ENCODE measurements at regions not wholly inside any gene's neighbourhood (a gene's known extent, or its start where the extent isn't known, plus 50 kb on each side); places are given as distances from the start of the nearest gene placed in this dataset.
A peak's percentile ranks its signal among the peaks of the same experiment; 100 is the strongest.
"Not testable (repeated sequence)": the region's sequence is repeated elsewhere in the genome, so short reads cannot be mapped to it uniquely, and the experiment has no call there.

DNA sequence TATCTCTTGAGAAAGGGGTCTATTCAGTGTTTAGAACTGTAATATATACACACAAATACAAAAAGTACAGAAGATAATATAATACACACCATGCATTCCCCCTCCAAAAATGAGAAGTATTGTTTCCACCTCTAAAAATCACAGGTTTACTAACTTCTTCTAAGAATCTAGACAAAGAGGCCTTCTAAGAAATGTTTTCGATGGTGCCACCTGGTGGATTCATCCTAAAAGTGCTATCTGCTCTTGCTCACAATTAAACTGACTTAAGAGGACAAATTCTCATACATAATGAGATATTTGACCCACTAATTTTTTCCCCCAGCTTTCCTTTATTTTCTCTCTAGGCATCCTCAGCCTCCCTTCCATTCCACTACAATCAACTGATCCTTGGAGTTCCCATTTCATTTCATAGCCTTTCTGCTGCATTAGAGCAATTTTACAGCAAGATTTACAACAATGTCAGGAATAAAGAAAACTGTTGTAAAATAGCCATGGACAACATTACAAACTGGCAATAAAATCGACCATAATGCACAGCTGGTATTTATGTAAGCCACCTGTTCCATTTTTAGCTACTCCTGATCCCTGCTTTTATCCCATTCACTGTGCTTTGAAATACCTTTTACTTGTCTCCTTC lies 124.6 kb downstream of the ARRDC4 start:
- DNase-seq (ENCODE audit: low read depth in 4 of 4, low spot score in 2 of 4), result peak in 2 of 4 donors; percentile 59 to 71

DNA sequence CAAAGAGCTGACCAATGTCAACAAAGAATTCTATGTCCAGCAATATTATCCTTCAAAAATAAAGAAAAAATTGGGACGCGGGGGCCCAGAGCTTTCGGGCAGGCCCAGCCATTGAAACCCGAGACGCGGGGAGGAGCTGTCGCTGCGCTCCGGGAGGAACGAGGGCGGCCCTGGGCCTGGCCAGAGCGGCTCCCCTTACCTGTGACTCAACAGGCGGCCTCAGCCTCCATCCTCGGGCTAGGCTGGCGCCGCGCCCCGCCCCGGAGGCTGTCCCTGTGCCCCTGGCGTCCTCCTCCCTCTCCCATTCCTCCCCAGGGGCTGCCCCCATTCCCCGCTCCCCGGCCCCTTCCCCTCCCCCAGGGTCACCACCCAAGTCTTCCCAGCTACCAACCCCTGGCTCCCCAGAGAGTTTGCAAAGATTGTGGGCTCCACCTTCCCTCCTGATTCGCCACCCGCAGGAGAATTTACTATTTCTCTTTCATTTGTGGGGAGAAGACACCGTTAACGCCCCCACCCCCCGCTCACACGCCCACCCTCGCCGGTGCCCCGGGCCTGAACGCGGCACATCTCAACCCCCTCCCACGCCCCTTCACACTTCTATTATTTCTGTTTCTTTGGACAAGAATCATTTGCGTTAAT lies 127.9 kb downstream of the ARRDC4 start:
- not testable (repeated sequence) for DNase-seq (ENCODE audit: low read depth in 4 of 4, low spot score in 2 of 4)

DNA sequence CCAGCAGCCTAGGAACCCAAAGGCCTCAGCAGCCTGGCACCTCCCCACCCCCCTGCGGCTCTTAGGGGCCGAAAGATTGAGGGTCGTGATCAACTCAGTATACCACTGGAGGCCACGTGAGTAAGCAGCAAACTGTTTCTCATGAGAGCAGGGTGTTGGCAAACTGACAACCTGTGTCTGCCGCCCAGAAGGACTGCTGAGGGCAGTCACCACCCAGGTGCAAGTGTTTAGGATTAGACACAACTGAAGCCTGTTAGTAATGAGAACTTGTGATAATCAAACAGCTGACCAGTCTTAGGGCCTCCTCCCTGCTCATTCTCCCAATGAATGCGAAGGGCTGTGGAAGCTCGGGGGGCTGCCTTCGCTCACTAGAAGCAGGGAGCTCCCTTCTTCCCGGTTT lies 128.8 kb downstream of the ARRDC4 start:
- not testable (repeated sequence) for DNase-seq (ENCODE audit: low read depth in 4 of 4, low spot score in 2 of 4)

DNA sequence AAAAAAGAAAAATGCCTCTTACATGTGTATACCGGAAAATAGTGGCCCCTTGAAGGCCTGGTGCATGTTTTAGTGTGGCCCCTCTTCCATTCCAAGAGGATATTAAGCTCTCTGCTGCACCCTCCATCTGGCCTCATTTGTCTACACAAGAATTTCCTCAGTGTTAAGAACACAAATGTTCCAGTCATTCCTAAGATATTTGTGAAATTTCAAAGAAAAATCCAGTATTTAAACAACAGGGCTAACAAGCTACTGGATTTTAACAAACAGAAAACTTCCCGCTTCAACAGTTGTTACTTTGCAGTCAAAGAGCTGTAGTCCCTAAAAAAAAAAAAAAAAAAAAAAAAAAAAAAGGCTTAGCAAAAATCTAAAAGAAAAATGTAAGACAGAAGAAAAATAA lies 137.5 kb downstream of the ARRDC4 start:
- not testable (repeated sequence) for DNase-seq (ENCODE audit: low read depth in 4 of 4, low spot score in 2 of 4)

DNA sequence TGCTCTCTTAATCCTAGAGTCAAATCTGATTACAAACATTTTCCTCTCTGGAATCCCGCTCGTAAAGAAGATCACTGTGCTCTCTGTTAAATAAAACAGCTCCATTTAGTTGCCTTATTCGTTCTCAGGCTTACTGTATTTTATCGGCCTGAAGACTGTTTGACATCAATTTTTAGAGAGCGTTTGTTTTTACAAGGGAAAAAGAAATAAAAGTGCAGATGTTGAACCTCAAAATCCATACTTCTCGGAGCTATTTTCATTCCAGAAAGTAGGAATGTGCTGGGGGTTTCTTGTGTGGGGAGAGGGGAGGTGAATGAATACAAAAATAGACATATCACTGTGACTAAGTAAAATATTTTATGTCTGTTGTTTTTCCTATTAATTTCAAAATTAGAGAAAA lies 140.1 kb downstream of the ARRDC4 start:
- not testable (repeated sequence) for DNase-seq (ENCODE audit: low read depth in 4 of 4, low spot score in 2 of 4)

DNA sequence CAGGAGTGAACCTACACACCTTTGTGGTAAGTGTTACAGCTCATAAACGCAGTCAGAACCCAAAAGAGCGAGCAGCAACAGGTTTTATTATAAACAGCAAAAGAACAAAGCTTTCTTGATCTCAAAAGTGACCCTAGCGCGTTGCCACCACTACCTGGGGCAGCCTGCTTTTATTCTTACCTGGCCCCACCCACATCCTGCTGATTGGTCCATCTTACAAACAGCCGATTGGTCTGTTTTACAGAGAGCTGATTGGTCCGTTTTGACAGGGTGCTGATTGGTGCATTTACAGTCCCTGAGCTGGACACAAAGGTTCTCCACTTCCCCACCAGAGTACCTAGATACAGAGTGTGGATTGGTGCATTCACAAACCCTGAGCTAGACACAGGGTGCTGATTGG lies 143.1 kb downstream of the ARRDC4 start:
- no peak for DNase-seq (ENCODE audit: low read depth in 4 of 4, low spot score in 2 of 4)

DNA sequence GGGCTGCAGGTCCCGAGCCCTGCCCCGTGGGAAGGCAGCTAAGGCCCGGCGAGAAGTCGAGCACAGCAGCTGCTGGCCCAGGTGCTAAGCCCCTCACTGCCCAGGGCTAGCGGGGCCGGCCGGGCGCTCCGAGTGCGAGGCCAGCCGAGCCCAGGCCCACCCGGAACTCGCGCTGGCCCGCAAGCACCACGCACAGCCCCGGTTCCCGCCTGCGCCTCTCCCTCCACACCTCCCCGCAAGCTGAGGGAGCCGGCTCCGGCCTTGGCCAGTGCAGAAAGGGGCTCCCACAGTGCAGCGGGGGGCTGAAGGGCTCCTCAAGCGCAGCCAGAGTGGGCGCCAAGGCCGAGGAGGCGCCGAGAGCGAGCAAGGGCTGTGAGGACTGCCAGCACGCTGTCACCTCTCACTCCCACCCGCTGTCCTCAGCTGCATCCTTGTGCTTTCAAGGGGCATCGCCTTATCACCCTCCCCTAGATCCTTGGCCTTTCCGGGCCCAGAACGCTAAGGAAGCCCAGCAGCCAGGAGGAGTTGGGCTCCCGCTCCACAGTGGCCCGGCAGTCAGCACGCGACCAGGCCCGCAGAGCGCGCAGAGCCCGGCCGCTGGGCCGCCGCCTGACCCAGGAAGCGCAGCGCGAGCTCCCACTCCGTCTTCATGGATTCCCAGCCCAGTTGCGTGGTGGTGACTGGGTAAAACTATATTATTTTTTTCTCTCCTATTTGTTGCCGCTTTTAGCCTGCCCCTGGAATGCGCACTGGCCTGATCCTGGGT lies 144.1 kb downstream of the ARRDC4 start:
- not testable (repeated sequence) for DNase-seq (ENCODE audit: low read depth in 4 of 4, low spot score in 2 of 4)

DNA sequence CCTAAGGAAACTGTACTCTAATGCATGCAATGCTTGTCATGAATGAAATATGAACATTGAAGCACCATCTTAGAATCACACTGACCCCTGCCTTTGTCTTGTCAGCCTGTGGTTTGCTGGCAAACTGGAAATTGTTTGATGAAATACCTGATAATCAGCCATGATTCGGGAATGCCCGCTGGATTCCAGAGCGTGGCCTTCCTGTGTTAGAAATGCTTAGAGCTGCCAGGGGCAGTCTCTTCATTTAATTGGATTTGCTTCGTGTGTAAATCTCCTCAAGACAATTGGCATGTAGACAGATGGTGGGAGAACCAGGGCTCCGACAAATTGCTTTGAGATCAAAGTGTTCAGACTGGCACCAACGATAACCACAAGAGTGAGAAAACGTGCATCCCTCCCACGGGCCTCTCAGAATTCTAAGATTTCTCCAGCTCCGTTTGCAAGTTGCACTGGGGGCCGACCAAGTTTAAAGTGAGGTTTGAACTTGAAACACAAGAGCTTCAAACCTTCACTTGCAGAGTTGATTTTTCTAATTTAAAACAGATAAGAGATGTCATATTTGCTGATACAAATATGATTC lies 146.2 kb downstream of the ARRDC4 start:
- not testable (repeated sequence) for DNase-seq (ENCODE audit: low read depth in 4 of 4, low spot score in 2 of 4)

DNA sequence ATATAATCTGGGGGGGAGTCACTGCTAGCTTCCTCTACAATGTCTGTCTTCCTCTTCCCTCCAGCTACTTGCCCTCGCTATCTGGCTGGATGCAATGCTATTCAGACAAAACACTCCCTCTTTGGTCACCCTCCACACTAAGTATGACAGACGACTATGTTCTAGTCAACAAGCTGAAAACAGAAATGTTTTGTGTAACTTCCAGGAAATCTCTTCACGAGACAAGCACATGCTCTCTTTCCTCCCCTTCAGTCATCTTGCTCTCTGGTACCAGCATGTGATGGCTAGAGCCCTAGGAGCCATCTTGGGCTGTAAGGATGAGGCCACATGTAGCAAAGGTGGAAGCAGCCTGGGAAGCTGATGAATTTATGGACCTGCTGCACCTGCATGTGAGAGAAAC lies 151.3 kb downstream of the ARRDC4 start:
- no peak for DNase-seq (ENCODE audit: low read depth in 4 of 4, low spot score in 2 of 4)

DNA sequence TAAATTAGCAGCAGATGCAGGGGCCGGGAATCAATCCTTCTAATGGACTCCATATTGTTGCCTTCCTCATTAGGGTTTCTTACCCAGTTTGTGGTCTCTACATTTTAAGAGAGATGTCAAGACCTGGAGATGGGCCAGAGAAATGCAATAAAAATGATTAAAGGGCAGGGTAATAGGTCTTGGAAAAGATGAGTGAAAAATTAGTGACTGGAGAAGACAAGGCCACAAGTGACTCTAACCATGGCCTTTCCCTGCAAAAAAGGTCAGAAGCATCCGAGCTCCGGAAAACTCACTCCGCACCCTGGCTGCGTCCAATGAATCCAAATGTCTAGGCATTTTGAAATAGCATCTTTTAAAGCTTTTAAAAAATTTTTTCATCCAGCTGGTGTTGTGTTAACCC lies 152.8 kb downstream of the ARRDC4 start:
- peak; percentile 65 to 75 (median 70) for DNase-seq (ENCODE audit: low read depth in 4 of 4, low spot score in 2 of 4)

DNA sequence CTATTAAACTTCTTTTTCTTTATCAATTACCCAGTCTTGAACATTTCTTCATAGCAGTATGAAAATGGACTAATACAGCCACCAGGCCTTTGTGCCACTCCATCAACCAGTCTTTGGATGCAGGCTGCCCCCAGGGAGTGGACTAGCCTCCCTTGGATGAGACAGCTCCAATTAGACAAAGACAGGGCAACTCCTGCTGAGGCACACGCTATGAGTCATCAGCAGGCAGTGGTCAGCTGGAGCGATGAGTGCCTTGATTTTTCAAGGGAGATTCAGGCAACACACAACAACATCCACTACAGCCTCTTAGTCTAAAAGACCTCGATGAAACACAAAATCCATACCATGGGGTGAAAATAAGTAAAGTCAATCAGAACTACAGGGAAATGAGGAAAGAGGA lies 160.1 kb downstream of the ARRDC4 start:
- DNase-seq (ENCODE audit: low read depth in 4 of 4, low spot score in 2 of 4), result no peak

DNA sequence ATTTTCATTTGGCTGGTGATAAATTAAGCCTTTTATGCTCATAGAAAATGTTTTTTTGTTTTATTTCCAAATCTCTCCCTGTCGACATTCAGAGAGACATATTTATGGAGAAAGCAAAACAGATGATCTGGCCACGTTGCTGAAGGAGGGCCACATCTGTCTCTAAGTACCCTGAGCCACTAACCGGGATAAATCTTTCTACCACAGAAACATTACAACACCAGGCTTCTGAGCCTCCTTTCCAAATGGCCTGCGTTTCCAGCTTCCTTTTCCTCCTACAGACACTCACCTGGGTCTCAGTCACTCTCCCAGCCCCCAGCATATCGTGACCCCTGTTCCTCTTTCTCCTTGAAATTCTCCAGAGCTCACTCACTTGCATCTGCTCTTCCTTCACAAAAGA lies 161.0 kb downstream of the ARRDC4 start:
- no peak for DNase-seq (ENCODE audit: low read depth in 4 of 4, low spot score in 2 of 4)

DNA sequence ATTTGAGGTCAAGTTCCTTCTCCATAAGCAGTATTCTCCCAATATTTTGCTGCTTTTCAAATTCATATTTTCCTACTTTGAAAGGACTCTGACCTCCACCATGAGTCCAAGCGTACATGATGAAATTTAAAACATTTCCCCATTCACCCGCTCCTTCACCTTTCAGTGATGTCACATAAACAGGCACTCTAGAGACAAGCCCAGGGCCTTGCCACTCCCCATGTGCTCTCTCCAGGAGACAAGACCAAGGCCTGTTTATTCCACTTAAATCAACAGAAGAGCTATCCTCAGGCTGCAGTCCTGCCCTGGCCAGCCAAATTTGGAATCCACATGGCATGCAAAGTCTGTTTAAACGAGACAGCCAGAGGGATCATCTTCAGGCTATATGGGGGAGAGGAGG lies 161.5 kb downstream of the ARRDC4 start:
- DNase-seq (ENCODE audit: low read depth in 4 of 4, low spot score in 2 of 4), result no peak

DNA sequence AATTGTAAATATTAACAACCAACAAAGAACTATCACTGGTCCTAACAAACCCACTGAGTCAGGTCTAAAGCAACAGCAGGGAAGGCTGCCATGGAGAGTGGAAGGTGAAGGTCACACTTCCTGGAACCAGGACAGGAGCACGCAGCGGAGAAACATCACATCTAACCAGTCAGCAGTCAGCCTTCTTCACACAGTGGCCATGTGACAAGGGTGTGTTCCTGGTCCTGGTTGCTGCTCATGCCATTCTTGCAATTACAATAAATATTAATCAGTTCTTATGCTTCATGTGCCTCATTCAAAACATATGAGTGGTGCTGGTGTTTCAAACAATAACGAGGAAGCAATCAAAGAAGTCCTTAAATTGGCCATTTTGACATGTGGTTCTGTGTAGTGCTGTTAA lies 162.8 kb downstream of the ARRDC4 start:
- no peak for DNase-seq (ENCODE audit: low read depth in 4 of 4, low spot score in 2 of 4)

DNA sequence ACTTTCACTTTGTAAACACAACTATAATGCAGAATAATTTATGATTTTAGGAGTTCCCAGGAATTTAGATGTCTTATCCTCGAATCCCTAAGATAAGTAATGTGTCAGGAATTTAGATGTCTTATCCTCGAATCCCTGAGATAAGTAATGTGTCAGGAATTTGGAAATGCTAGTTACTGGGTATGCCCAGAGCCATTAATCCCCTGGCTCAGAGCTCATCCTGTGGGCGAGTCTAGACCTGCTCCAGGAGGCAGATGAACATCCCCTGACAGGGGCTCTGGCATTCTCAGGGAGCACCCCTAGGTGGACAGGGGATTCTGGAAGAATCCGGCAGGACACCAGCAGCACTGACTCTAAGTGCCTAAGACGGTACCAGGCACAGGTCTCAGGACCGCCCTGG lies 163.3 kb downstream of the ARRDC4 start:
- no peak for DNase-seq (ENCODE audit: low read depth in 4 of 4, low spot score in 2 of 4)

DNA sequence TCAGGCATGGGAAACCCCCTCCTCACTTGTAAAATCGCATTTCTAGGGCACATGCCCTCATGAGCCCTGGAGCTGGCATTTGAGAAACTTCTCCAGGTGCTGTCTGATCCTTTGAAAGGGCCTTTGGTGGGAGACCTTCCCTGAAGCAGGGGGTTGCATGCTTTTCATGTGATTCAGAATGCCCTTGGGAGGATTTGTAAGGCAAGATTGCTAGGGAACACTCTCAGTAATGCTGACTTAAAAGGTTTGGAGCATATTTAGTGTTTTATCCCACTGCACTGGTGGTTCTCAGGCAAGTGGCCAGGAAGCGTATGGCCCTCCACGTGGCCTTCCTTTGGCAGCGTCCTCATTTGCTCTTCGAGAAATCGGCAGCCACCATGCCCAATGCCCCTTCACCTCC lies 164.1 kb downstream of the ARRDC4 start:
- DNase-seq (ENCODE audit: low read depth in 4 of 4, low spot score in 2 of 4), result no peak

DNA sequence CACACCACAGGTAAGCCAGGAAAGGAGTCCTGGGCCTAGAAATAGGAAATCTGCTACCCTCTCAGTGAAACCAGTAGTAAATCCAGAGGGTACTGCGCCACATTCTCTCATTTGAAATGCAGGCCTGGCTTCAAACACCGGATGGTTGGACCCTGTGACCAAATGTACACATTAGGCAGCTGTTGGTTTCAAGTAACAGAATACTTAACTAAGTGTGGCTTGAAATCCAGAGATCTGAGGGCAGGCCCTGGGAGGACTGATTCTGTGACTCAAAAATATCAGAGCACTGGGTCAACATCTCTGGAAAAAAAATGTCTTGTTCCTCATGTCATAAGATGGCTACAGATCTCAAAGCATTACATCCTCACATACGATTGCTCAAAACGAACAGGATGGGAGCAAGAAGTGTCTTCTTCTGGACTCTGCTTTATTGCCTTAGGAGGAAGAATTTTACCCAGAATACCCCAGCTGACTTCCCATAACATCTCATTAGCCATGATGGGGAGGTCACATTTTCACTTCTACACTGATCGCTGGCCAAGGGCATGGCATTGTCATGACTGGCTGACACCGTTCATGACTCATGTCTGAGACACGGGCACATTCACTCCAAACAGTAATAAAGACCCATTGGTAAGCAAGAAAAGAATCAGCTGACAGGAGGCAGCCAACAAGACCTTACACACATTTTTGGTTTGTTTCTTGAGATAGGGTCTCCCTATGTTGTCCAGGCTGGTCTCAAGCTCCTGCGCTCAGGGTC lies 166.0 kb downstream of the ARRDC4 start:
- no peak for DNase-seq (ENCODE audit: low read depth in 4 of 4, low spot score in 2 of 4)

DNA sequence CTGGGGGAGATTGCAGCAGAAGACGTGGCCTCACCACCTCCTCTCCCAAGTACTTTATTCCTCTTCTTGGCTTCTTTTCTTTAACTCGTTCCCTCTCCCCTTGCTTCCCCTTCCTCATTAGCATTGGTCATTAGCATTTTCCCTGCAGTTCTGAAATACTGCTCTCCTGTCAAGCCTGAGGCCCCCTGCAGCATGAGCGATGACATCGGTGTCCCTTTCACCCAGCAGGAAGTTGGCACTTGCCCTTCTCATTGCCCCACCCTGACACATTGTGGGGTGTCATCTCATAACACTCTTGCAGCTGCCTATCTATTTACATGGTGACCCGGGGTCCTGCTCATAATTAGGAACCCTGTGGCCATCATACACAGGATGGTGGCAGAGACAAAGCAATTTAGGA lies 167.1 kb downstream of the ARRDC4 start:
- DNase-seq (ENCODE audit: low read depth in 4 of 4, low spot score in 2 of 4), result no peak

DNA sequence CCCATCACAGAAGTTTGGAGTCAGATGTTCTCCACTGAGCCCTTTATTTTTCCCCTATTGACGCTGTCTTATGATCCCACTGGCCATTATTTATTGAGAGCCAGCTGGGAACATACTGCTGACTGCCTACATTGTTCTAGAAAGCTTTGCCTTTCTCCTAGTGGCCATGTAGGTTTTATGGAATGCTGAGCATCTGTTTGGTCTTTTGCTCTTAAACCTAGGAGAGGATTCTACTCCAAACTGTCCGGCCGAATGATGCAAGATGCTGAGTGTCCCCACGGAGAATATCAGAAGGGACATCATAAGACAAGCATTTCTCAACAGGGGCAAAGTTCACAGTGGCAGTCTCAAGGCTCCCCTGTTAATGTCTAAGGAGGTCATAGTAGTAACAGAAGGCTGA lies 171.4 kb downstream of the ARRDC4 start:
- no peak for DNase-seq (ENCODE audit: low read depth in 4 of 4, low spot score in 2 of 4)

DNA sequence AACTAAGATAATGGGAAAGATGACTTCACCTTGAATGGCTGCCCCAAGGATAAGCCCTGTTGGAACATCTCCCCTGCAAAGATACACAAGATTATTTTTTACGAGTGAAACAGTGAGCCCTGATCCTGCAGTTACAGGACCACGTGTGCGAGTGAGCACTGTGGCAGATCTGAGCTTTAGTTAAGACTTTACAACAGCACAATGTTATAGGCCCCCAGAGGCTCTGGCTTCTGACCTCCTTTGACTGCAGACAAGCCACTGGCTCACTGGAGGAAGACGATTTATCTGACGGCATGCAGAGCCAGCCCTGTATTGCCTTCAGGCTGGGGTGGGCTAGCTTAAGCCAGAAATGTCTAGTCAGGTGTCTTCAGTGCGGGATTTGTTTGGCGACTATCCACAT lies 174.4 kb downstream of the ARRDC4 start:
- no peak for DNase-seq (ENCODE audit: low read depth in 4 of 4, low spot score in 2 of 4)

DNA sequence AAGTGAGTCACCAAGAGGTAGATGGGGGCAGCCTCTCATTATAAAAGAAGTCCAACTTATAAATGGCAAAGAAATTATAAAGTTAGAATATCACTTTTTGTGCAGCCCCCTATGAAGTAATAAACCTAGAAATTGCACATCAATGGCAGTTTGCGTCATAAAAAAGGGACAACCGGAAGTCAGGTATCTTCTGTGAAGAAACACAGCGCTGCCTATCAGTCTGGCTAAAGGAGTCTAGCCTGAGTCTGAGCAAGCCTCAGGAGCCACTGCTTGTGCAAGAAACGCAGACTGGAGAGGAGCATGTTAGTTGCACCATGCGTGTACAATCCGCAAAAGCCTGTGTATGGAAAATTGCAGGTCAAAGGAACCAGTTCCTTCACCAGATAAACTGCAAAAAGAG lies 178.4 kb downstream of the ARRDC4 start:
- no peak for DNase-seq (ENCODE audit: low read depth in 4 of 4, low spot score in 2 of 4)
